HG02938 (cell line): ENCODE measurements at regions not wholly inside any gene's neighbourhood (a gene's known extent, or its start where the extent isn't known, plus 50 kb on each side); places are given as distances from the start of the nearest gene placed in this dataset.

ENCODE experiments used
- ATAC-seq: cut with Tn5 transposase; IDR thresholded peaks from one replicate; pipeline ENCODE4 v1.9.1; 2021; ENCODE audit warnings: mild to moderate bottlenecking, moderate library complexity; ENCODE audit not compliant: unreplicated experiment

- ATAC-seq = no peak
Measured at GRCh38 chr4:27181693-27182092, 321.1 kb downstream of the STIM2 start.

GRCh38 chr4:27182211-27182610 lies 321.6 kb downstream of the STIM2 start:
- ATAC-seq = no peak

GRCh38 chr4:27184508-27185155 lies 324.0 kb downstream of the STIM2 start:
- no peak for ATAC-seq

GRCh38 chr4:27186710-27187109 lies 326.1 kb downstream of the STIM2 start:
- ATAC-seq = no peak

- no peak for ATAC-seq
Measured at GRCh38 chr4:27187786-27188185, 327.1 kb downstream of the STIM2 start.

- no peak for ATAC-seq
Measured at GRCh38 chr4:27189683-27190082, 329.0 kb downstream of the STIM2 start.

GRCh38 chr4:27191592-27191991 lies 331.0 kb downstream of the STIM2 start:
- ATAC-seq = no peak

GRCh38 chr4:27194599-27195176 lies 334.0 kb downstream of the STIM2 start:
- ATAC-seq = no peak

- no peak for ATAC-seq
Measured at GRCh38 chr4:27198246-27198645, 337.6 kb downstream of the STIM2 start.

- ATAC-seq = no peak
Measured at GRCh38 chr4:27198971-27199370, 338.3 kb downstream of the STIM2 start.

- ATAC-seq = no peak
Measured at GRCh38 chr4:27206009-27206408, 345.4 kb downstream of the STIM2 start.

- no peak for ATAC-seq
Measured at GRCh38 chr4:27210956-27211355, 350.3 kb downstream of the STIM2 start.

GRCh38 chr4:27214010-27214409 lies 353.4 kb downstream of the STIM2 start:
- ATAC-seq = no peak

GRCh38 chr4:27215220-27215826 lies 354.7 kb downstream of the STIM2 start:
- no peak for ATAC-seq

GRCh38 chr4:27217261-27217769 lies 356.7 kb downstream of the STIM2 start:
- ATAC-seq = no peak

- ATAC-seq = no peak
Measured at GRCh38 chr4:27218013-27218412, 357.4 kb downstream of the STIM2 start.

GRCh38 chr4:27223326-27223725 lies 362.7 kb downstream of the STIM2 start:
- ATAC-seq = no peak

- ATAC-seq = no peak
Measured at GRCh38 chr4:27233531-27233930, 372.9 kb downstream of the STIM2 start.

GRCh38 chr4:27234306-27234899 lies 373.8 kb downstream of the STIM2 start:
- no peak for ATAC-seq

- ATAC-seq = no peak
Measured at GRCh38 chr4:27239641-27240040, 379.0 kb downstream of the STIM2 start.

- no peak for ATAC-seq
Measured at GRCh38 chr4:27242217-27242616, 381.6 kb downstream of the STIM2 start.

- ATAC-seq = no peak
Measured at GRCh38 chr4:27245216-27245615, 384.6 kb downstream of the STIM2 start.
